Lung (tissue), 11 donors: ENCODE measurements at regions not wholly inside any gene's neighbourhood (a gene's known extent, or its start where the extent isn't known, plus 50 kb on each side); places are given as distances from the start of the nearest gene placed in this dataset.
"Not testable (repeated sequence)": the region's sequence is repeated elsewhere in the genome, so short reads cannot be mapped to it uniquely, and the experiment has no call there.

Source experiments
- ATAC-seq: fragments of 200-7000 bp; cut with Tn5 transposase; one replicate; pipeline ENCODE4 v1.9.1; 2020; ENCODE audit warnings: moderate number of reproducible peaks; ENCODE audit not compliant: insufficient read depth, low FRiP score
- DNase-seq, 3 donors: peaks; one replicate each; pipeline ENCODE4 v3.0.0-alpha.2; 2013 to 2017
- H3K27ac ChIP-seq, 2 donors: one replicate each; pipeline ENCODE4 v1.5.1; 2013; ENCODE audit warnings: mild to moderate bottlenecking in 2 of 2, moderate library complexity in 2 of 2, control low read depth in 1 of 2, inconsistent platforms in 1 of 2, low read depth in 1 of 2, low read length in 1 of 2
- H3K27me3 ChIP-seq, 3 donors: one replicate each; pipeline ENCODE4 v1.5.1; 2013; ENCODE audit warnings: low read length in 2 of 3; ENCODE audit not compliant: control insufficient read depth in 3 of 3, insufficient read depth in 3 of 3
- H3K36me3 ChIP-seq, 4 donors: one replicate each; pipeline ENCODE4 v1.5.1; 2013; ENCODE audit warnings: low read length in 4 of 4, mild to moderate bottlenecking in 1 of 4, moderate library complexity in 1 of 4; ENCODE audit not compliant: control insufficient read depth in 4 of 4, insufficient read depth in 4 of 4
- H3K4me1 ChIP-seq, 5 donors: one replicate each; pipeline ENCODE4 v1.5.1; 2013; ENCODE audit warnings: low read length in 5 of 5, mild to moderate bottlenecking in 2 of 5, moderate library complexity in 1 of 5; ENCODE audit not compliant: control insufficient read depth in 5 of 5, insufficient read depth in 5 of 5
- H3K4me3 ChIP-seq: one replicate; pipeline ENCODE4 v1.5.1; 2013; ENCODE audit warnings: mild to moderate bottlenecking, control low read depth, moderate library complexity
- H3K9ac ChIP-seq, 2 donors: one replicate each; pipeline ENCODE4 v1.5.1; 2013; ENCODE audit warnings: low read length in 2 of 2, control low read depth in 1 of 2; ENCODE audit not compliant: insufficient read depth in 1 of 2
- H3K9me3 ChIP-seq, 4 donors: one replicate each; pipeline ENCODE4 v1.5.1; 2013; ENCODE audit warnings: low read length in 3 of 4, mild to moderate bottlenecking in 1 of 4, moderate library complexity in 1 of 4; ENCODE audit not compliant: control insufficient read depth in 4 of 4, insufficient read depth in 3 of 4
- CTCF ChIP-seq: IDR thresholded peaks from 2 replicates; pipeline ENCODE4 v1.5.1; 2012; ENCODE audit warnings: mild to moderate bottlenecking; ENCODE audit errors: control extremely low read depth, extremely low read depth
- WGBS, 2 donors: extraction: QIAGEN DNeasy Blood & Tissue Kit; methylation state at CpG; one replicate each; pipeline ENCODE4 v1.1.7; 2013; 5-methylcytosine and 5-hydroxymethylcytosine counted together
- donor health status: control.
- donor health status: control.
- donor health status: Bipolar disorder and iron deficiency.
- donor health status: healthy.
- donor health status: DM: yes; HTN: yes; CAD: no.

GRCh38 chr2:145897151-145897550, 1377.2 kb upstream of the ZEB2 start:
- peaks cover 0 to 1% (median 0%) of the 10 kb centered on the region in 4 donors for H3K9me3 ChIP-seq
- no peak overlapping the region for H3K9ac ChIP-seq
- WGBS, 2 donors = 92 to 94% methylated on average over 6 of the region's 6 CpGs
- no peak overlapping the region for H3K4me3 ChIP-seq
- DNase-seq (no peak), ATAC-seq (no peak)
- H3K36me3 ChIP-seq = no peaks in the 10 kb centered on the region
- no peak overlapping the region for H3K27ac ChIP-seq
- TF ChIP-seq CTCF = no peak
- H3K27me3 ChIP-seq = no peaks in the 10 kb centered on the region
- no peaks in the 10 kb centered on the region for H3K4me1 ChIP-seq

- H3K9me3 ChIP-seq = no peaks in the 10 kb centered on the region
- TF ChIP-seq CTCF = no peak
- DNase-seq (peak in 2 of 3 donors; percentile 22 to 43), ATAC-seq (no peak)
- no peak overlapping the region for H3K9ac ChIP-seq
- no peaks in the 10 kb centered on the region for H3K27me3 ChIP-seq
- H3K4me3 ChIP-seq = no peak overlapping the region
- H3K4me1 ChIP-seq = peaks cover 0 to 7% (median 0%) of the 10 kb centered on the region in 5 donors
- no peak overlapping the region for H3K27ac ChIP-seq
- WGBS, 2 donors = 71 to 82% methylated on average over 1 of the region's 1 CpG
- H3K36me3 ChIP-seq = no peaks in the 10 kb centered on the region
These were observed 1368.0 kb upstream of the ZEB2 start for GRCh38 chr2:145887915-145888314.

GRCh38 chr2:145880997-145881396, 1361.1 kb upstream of the ZEB2 start:
- DNase-seq, H3K9ac ChIP-seq, H3K36me3 ChIP-seq, H3K4me3 ChIP-seq, H3K27me3 ChIP-seq, H3K27ac ChIP-seq, H3K9me3 ChIP-seq, H3K4me1 ChIP-seq, ATAC-seq: not testable (repeated sequence)
- 95 to 97% methylated on average over 20 to 23 of the region's 23 CpGs for WGBS, 2 donors

- ATAC-seq = no peak
- no peak for TF ChIP-seq CTCF
- Histone ChIP-seq H3K27me3 (no peaks in the 10 kb centered on the region), H3K27ac (no peak overlapping the region), H3K36me3 (no peaks in the 10 kb centered on the region), H3K9me3 (no peaks in the 10 kb centered on the region), H3K9ac (no peak overlapping the region), H3K4me1 (peaks cover 0 to 3% (median 0%) of the 10 kb centered on the region in 5 donors), H3K4me3 (no peak overlapping the region)
- WGBS, 2 donors = 81 to 88% methylated on average over 5 of the region's 5 CpGs
- DNase-seq = no peak
These were observed 1355.1 kb upstream of the ZEB2 start for GRCh38 chr2:145875016-145875415.
